Stimulated activated CD8-positive, alpha-beta memory T cell treated with anti-CD3 and anti-CD28 coated beads, Interleukin-12 subunit alpha, Interleukin-12 subunit beta, amount 100 ng/mL, for 24 hours (primary cell): ENCODE measurements at regions not wholly inside any gene's neighbourhood (a gene's known extent, or its start where the extent isn't known, plus 50 kb on each side); places are given as distances from the start of the nearest gene placed in this dataset.

Experiments used
- DNase-seq: peaks from one replicate; pipeline ENCODE4 v3.0.0-alpha.2; 2020; ENCODE audit errors: extremely low read depth

DNA sequence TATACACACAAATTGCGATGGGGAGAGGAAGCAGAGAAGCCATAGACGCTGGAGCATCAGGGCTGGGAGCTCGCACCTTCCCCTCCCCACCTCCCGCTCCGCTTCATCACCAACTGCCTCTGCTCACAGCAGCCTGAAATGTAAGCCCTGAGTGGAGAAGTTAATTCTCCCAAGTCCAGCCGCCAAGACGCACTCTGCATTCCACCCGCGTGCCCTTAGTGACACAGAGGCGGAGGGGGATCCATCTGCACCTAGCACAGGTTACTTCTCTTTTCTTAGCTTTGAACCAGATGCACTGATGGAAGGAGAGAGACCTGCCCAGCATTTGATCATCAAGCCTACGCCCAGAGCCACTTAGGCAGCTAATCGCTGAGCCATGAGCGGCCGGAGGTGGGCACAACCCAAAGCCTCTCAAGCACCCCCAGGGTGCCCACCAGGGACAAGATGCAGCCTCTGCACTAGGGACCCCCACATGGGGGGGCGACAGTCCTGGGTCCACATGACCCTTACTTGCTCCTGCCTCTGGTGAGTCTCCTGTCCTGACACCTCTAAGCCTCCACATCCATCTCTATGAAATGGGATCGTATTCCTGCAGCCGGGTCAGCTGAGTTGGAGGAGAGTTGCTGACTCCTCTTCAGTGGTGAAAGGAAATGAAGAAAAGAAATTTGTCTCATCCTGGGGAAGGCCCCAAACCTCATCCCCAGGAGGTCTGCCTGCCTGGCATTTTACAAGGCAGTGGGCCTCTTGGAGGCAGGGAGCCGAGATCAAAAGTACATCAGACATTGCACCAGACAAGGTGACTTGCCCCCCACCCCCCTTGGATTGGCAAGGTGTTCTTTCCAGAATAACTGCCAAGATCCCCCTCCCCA lies 316.2 kb downstream of the MATN1 start:
- DNase-seq = no peak

DNA sequence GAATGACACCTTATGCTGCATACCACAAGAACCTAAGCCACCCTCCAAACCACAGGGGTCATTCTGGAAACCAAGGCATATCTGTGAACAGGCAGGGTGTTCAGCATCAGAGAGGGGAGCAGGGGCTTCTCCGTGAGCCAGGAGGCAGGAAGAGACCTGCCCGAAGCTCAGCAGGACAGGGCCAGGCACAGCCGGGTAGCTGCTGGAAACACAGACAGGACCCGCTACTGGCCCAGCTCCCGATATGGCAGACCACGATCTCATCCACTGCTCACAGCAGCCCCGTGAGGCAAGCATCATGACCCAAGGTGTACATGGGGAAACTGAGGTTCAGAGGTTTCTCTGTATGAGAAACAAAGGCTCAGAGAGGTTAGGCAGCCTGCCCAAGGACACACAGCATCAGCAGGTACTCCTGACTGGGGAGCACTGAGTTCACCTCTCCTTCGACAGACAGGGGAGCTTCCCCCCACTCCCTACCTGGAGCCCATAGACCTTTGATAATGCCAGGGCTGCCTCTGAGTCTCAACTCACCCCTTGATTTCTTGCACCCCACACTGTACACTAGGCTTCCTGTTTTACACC lies 317.7 kb downstream of the MATN1 start:
- no peak for DNase-seq

DNA sequence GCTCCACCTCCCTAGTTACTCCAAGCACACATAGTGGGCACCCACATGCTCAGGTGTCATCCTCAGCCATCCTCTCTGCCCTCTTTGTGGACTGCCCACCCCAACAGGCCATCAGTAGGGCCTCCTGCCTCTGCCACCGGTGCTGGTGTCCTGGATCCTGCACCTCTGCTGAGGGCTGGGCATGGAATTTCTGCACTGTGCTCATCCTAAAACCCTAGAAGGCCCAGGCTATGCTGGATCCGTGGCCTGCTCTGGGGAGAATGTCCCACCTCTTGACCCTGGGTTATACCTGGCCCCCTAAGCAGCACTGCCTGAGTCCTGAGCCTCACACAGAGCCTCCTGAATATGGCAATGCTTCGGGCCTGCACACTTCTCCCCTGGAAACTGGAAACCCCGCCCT lies 318.3 kb downstream of the MATN1 start:
- no peak for DNase-seq

DNA sequence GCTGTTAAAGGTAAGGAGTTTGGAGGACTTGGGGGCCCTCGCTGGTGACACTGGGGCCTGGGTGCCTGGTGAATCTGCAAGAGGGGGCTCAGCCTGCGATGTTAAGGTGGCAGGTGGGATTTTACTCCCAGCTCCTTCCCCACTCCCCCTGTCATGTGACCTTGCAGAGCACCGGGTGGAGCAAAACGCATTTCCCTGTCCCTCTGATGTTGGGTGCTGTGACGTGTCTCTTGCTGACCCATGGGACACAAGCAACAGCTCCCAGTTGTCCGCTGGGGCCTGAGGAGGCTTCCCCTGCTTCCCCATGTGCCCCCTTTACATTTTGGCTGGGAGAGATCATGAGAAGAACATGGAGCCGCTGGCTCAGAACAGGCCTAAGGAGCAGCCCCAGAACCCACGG lies 319.0 kb downstream of the MATN1 start:
- DNase-seq = no peak

DNA sequence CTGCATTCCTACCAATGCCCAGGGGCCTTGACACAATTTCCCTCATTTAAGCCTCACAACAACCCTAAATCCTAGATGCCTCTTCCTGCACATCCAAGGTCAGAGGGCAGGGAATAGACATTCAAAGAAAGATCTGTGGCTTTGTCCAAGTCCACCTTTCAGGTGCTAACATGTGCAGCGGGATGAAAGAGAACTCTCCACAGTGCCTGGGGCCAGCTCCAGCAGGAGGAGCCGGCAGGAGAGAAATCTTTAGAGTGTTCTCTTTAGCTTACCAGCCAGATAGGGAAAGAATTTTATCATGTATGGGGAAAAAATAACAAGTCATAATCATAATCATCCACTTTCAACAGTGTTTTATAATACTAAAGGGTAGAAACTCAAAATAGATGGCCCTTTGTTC lies 319.7 kb downstream of the MATN1 start:
- DNase-seq = no peak

DNA sequence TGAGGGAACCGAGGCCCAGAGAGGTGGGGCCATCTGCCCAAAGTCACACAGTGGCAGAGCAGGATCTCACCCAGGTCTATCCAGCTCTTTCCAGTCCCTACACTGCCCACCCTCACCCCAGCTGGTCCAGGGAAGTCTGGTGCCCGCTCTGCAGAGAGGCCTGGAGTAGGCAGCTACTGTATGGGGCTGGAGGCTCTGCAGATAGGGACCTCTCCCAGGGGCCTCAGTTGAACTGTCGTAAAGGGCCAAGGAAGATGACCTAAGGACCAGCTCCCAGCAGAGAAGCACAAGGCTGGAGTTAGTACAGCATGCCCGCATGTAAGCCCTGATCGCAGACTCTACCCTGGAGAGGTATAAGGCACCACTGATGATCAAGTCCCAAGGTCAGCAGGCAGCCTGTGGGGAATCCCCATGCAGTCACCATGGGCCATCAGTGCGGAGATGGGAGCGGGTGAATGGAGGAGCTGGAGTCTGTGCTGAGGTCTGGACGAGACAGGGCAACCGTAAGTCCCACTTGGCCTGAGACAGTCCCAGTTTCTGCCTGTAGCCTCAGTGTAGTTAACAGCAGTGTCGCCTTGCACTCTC lies 320.2 kb downstream of the MATN1 start:
- no peak for DNase-seq

DNA sequence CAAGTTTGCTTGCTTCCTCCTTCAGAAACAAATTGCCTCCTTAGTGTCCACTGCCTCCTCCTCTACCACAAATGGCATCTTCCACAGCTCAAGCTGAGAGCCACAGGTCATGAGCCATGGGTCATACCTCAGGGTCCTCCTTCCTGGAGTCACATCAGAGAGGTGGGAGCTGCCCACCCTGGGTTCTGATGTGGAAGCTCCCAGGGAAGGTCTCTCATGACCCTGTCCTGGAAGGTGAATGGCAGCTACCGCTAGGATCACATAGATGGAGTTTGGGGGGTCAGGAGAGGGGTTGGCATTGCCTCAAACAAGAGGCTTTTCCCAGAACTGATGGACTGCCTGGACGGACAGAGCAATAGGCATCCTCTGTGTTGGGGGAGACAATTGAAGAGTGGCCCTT lies 321.4 kb downstream of the MATN1 start:
- no peak for DNase-seq

DNA sequence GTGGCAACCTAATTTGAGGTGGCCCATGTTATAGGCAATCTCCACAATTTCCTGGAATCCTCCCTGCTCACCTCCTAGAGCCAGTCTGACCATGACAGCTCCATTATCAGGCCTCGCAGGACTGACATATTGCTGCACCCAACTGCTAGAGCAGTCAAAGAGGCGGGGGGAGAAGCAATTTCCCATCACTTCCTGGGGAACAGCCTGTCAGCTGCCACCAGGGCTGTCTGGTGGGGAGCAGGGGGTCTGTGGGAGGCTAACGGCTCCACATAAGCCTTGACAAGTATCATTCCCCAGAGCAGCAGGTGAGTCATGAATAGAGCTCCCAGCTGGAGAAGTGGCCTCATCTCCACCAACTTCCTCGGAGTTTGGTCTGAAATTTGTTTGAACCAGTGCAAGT lies 322.9 kb downstream of the MATN1 start:
- DNase-seq = no peak

DNA sequence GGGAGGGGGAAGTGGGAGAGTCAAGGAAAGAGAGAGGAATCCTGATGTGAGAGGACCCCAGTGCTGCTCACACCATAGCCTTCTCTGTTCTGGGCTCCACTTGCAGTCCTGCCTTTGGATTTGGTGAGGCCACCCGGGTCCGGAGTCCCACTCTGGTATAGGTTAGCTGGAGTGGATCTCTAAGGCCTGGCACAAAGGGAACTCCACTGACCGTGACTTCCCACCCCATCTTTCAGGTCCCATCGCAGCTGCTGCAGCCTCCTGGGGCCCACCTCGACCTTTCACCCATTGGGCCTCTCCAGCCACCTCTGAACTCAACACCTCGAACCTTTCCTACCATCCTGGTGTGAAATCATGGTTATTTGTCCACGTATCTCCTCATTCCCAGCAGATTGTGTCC lies 324.4 kb downstream of the MATN1 start:
- DNase-seq = no peak

DNA sequence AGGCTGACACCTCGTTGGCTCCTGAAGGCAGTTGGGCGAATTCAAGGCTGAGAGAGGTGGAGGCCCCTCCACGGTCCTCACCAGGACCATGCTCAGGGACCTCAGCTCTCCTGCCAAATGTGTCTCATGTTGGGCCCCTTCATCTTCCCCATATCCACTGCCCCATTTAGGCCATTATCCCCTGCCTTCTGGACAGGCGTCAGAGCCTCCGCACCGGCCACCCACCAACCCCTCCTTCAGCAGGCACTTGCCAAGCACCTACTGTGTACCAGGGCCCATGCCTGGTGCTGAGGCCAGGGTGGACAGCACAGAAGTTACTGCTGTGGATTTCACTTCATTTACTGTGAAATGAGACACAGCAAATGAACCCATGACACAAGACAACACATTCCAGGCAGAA lies 325.8 kb downstream of the MATN1 start:
- DNase-seq = no peak

DNA sequence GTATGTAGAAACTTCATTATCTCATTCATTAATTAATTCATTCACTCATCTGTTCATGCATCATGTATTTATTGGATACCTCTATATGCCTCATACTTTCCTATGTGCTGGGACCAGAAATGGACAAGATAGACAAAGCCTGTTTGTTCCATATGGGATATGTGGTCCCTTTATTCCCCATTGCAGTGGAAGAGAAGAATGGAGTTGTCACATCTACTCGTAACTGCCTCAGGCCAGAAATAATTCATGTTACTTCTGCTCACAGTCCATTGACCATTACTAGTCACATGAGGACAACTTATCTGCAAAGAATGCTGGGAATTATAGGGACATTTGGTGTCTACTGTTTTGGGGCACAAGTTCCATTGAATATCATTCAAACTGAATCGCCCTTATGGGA lies 327.8 kb downstream of the MATN1 start:
- no peak for DNase-seq

DNA sequence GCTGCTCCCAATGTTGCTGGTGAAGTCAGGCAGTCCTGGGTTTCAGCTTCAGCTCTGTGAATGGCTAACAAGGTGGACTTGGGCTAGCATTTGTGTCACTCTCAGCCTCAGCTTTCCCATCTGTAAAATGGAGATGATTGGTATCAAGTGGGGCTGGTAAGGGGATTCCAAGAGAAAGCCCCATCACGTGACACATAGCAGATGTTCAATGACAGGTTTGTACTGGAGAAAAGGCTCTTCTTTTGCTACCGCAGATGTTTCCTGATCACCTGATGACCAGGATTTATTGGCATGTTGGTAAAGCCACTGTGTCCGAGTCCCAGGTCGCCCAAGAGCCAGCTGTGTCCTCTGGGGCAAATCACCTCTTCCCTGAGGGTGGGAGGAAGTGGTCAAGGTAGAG lies 335.0 kb downstream of the MATN1 start:
- DNase-seq = no peak

DNA sequence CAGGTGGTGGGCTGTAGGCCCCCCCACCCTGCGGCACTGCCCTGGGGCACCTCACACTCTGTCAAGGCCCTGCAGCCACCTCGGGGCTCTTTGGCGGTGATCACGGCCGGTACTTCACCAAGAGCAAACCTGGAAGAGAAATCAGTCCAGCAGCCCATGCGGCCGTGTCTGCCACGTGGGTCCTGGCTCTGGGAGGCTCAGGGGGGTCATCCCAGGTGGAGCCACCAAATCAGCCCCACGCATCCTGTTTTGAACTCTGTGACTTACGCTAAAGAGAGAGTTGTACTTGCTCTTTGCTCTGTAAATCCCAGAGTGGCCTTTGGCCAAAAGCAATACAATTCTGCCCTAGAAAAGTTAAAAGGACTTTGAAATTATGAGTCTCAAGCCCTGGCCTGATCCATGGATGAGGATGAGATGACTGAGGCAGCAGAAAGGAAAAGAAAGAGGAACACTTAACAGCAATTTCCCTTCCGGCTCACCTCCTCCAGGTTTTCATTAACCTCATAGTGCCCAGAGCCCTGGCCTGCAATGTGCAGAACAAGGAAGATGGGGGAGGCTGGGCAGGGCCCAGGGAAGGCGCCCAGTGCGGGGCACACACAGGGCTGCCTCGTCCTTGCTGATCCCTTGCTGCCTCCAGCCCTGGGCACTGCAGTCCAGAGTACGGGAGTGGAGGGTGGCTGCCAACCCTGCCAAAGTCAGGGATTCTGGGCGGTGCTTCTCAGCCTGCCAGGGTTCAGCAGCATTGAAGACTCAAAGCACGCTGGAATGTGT lies 337.0 kb downstream of the MATN1 start:
- no peak for DNase-seq

DNA sequence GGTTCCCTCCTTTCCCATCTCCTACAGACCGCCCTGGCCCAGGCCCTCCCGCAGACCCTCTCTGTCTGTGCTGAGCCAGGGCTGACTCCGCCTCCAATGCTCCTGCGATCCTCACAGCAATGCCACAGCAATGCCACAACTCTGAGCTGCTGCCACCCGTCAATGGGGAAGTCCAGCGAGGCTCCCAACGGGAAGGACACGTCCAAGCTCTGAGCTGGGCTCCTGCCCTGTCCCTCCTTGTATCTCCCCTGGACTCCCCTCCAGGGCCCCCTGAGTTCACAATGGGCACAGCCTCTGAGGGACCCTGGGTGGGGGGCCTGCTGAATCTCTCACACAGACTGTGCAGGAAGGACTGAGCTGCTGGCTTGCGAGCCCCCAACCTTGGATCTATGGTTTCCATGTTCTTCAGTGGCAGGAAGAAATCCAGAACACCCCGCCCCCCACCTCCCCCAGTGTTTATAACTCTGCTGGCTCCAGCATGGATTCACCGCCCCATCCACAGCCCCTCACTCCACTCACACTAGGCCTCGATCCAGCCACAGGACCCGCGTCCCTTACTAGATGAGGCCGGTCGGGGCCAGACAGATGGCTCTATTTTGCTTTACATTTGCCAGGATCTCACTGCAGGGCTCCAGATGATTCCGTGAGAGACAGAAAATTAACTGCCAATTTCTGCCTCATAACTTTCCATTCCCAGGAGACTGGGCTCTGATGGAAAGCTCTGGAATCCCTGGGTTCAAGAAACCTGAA lies 338.0 kb downstream of the MATN1 start:
- DNase-seq = no peak

DNA sequence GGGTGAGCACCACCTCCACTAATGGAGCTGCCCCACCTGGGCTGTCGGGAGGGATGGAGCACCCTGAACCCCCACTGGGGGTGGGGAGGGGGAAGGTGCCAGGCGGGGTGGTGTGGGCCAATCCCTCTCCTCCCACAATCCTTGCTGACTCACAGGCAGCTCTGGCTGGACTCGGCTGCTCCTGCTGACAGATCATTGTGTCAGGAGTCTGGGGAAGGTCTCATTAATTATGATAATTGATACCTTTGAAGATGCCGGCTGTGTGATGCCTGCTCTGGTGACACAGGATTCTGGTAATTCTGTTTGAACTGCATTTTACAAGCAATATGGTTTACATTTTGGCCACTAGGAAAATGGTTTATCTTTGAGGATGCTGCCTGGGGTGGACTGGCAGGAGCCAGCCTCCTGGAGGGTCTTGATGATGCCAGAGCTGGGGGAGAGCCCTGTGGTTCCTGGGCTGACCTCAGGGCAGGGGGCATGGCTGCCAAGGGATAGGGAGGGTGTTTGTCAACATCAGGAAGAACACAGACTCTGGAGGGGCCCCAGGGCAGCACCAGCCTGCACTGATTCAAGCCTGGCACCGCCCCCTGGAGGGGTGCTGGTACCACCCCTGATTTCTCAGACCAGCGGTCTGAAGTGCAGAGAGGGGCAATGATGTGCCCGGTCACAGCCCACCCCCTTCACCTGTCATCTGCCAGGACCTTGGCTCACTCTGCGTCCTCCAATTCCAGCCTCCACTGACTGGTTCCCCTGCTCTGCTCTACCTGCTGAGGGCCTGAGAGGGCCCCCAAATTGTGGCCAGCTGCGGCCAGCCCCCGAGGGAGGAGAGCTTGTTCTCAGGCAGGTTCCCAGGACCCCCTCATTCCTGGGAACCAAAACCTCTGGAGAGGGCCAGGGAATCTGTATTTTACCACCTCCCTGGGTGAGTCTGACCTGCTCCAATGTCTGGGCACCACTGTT lies 338.8 kb downstream of the MATN1 start:
- no peak for DNase-seq

DNA sequence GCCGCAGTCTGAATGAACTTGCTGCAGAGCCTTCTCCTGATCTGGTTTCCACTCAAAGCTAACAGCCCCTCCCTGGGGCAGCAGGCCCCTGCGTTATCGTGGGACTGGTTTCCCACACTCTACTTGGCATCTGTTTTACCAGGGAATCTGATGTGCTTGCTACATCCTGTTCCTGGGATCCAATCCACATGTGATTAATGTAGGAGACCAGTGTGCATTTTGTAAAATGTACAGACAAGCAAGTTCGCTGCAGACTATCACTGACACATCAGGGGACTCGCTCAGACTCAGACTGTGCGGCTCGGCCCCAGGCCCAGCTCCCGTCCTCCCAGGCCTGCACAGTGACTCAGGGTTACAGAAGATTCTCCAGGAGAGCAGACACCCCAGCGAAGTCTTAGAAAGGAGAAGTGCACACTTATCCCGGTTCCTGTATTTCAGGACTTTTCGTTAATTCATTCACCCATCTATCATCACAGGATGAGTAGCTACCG lies 340.1 kb downstream of the MATN1 start:
- no peak for DNase-seq

DNA sequence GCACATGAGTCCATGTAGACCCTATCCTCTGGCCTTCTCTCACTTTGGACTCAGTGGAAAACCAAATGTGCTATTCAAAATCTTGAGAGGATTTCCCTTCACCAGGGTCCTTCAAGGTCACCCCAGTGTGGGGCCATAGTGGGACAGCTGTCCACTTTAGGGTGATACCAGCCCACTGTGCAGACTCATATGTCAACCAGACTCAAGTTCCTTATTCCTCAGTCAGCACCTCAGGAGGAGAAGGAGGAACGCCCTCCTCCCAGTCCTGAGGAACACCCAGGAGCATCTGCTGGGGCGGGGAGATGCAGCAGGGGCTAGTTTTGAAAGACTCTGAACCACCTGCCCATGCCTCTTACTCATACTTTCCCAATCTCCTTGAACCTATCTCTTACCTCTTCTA lies 340.9 kb downstream of the MATN1 start:
- no peak for DNase-seq

DNA sequence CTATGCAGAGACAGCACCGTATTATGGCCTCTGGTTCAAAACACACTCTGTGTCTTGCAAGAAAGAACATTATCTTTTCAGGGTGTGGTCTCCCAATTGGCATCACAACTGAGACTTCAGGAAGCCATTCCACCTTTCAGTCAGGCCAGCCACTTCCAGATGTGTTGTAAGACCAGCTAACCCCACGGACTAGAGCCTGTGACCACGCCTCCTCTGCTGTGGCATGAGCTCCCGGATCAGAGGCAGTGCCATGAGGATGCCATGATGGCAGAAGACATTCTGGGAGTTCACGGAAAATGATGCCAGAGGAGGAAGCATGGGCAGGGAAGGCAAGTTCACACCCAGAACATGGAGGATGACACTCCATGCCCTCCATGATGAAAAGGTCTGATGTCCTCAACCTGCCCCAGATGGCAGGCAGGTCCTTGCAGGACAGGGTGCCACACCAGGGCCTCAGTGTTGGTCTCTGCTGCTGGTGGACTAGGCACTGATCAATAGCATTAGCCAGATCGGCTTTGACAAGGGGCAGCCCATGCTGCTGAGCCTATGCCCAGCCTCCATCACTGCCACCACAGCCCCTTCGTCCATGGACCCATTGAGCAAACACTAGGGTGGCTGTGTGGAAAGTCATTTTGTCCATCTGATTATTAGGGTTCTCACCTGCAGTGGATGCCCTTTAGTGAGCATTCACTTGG lies 341.6 kb downstream of the MATN1 start:
- DNase-seq = no peak

DNA sequence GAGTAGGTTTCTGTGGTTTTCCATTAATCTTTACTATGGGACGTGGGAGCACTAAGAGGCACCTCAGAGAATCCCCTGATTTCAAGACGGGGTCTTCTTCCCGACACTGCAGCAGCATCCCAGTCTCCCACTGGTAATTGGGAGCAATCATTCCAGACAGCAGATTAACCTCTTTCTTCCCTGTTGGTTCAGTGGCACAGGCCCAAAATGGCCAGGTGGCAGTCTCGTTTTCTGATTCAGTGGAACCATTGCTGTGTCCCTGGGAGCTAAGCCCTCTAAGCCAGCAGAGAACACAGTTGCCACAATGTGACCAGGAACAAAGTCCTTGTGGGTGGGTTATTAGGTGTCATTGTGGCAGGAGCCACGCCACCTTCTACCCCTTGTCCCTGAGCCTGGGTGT lies 342.1 kb downstream of the MATN1 start:
- no peak for DNase-seq

DNA sequence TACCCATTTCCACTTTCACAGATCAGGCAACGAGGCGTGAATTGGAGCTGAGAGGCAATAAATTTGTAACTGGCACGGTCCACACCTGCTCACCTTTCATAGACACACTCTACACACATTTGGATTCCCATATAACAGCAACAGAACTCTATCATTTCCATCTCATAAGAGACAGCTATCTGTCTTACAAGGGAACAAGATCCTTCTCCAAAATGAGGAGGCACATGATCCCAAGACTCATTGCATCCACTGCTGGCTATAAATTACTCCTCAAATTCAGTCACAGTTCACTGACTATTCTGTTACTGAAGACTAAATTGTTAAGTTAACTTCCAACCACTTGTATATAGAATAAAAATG lies 342.8 kb downstream of the MATN1 start:
- no peak for DNase-seq
